NCI-H146 treated with DMSO at 0.1 percent for 48 hours (cell line): ENCODE measurements at regions not wholly inside any gene's neighbourhood (a gene's known extent, or its start where the extent isn't known, plus 50 kb on each side); places are given as distances from the start of the nearest gene placed in this dataset.
A peak's percentile ranks its signal among the peaks of the same experiment; 100 is the strongest.
"Not testable (repeated sequence)": the region's sequence is repeated elsewhere in the genome, so short reads cannot be mapped to it uniquely, and the experiment has no call there.

Source experiments
- DNase-seq: peaks from one replicate; lab custom pipeline; 2025; ENCODE audit not compliant: unreplicated experiment; lab: John Stamatoyannopoulos, UW

DNA sequence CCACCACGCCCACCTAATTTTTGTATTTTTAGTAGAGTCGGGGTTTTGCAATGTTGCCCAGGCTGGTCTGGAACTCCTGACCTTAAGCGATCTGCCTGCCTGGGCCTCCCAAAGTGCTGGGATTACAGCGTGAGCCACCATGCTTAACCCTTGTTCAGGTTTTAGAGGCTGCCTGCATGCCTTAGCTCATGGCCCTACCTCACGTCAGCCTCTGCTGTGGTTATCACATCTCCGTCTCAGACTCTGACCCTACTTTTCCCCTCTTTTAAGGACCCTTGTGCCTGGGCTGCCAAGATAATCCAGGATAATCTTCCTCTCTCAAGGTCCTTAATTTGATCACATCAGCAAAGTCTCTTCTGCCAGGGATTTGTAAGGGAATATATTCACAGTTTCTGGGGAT lies 98.2 kb upstream of the PMAIP1 start:
- no peak for DNase-seq

DNA sequence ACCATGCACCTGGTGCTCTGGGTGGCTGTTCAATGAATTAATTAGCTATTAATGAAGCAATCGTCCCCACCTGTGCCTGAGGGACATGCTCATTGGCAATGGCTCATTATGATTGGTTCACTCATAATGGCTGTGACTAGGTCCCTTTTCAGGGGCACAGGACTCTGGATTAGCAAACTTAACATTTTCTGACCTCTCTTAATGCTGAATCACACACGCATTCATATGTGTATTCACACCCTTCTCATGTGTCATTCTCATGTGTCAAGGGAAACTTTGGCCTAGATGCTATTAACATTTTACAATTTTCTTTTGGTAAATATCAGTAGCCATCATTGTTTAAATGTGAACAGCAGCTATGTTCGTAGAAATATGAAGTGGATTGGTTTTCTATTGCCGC lies 98.9 kb upstream of the PMAIP1 start:
- no peak for DNase-seq

DNA sequence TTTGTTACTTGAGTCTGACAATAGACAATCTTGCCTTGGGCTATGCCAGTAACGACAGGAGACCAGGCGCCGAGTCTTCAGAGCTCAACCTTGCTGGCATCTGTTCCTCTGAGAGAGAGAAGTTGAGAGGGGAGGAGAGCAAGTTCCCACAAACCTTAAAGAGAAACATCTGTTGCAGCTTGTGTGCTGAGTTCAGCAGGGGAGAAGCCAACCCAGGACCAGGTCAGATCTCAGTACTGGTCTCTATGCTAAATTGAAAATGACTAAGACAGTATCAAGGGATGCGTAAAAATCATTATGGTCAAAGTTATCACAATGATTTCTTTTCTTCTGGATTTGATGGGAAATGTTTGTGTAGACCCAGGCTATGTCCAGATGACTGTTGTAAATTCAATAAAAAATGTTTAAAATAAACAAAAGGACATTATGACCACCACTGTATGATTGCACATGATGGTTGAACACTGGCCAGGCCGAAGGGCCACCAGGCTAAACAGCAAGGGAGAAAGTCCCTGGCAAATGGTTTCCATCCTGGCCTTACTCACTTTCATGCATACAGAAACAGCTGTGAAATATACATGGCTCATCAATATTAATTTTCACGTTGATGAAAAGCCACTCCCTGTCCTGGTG lies 100.3 kb upstream of the PMAIP1 start:
- DNase-seq, result no peak

DNA sequence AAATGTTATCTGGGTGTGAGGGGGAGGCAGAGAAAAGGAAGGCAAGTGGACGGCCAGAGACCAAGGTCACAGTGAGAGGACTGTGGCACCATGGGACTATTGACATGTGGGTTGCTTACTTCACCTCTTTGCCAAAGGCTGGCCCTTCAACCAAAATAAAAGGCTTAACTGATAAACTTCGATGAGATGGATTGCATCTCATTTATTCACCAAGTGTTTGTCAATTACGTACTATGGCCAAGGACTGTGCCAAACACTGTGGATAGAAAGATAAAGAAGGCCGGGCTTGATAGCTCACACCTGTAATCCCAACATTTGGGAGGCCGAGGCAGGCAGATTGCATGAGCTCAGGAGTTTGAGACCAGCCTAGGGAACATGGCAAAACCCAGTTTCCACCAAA lies 98.7 kb upstream of the CCBE1 start:
- DNase-seq, result no peak

DNA sequence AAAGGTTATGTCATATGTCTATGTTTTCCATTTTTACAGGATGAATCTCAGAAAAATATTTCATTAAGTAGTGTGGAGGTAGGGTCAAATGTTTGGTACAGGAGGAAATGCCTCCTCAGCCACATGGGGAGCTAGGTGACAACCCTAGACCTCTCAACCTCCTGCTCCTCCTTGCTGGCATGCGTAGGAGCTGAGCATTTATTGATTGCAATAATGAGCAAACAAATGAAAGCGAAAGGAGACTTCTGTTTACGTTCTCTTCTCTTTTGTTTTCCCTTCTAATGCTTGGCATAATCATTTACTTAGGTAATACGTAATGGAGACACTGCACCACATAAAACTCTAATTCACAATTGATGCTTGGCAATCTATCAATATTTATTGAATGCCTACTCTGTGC lies 95.1 kb upstream of the CCBE1 start:
- DNase-seq, result no peak

DNA sequence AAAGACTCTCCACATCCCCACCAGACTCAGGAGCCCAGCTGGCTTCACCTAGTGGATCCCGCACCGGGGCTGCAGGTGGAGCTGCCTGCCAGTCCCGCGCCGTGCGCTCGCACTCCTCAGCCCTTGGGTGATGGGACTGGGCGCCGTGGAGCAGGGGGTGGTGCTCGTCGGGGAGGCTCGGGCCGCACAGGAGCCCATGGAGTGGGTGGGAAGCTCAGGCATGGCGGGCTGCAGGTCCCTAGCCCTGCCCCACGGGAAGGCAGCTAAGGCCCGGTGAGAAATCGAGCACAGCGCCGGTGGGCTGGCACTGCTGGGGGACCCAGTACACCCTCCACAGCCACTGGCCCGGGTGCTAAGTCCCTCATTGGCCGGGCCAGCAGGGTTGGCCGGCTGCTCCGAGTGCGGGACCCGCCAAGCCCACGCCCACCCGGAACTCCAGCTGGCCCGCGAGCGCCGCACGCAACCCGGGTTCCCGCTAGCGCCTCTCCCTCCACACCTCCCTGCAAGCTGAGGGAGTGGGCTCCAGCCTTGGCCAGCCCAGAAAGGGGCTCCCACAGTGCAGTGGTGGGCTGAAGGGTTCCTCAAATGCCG lies 93.2 kb upstream of the CCBE1 start:
- not testable (repeated sequence) for DNase-seq

DNA sequence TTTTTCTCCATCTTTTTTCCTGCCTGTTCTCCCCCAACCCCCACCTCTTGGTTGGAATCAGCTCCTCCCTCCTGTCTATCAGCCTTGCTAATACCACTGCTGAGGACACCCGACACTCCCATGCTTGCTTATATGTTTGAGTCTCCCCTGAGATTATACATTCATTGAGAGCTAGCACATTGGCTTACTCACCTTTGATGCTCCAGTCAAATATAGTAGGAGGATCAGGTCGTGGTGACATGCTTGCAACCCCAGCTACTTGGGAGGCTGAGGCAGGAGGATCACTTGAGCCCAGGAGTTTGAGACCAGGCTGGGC lies 91.5 kb upstream of the CCBE1 start:
- no peak for DNase-seq

DNA sequence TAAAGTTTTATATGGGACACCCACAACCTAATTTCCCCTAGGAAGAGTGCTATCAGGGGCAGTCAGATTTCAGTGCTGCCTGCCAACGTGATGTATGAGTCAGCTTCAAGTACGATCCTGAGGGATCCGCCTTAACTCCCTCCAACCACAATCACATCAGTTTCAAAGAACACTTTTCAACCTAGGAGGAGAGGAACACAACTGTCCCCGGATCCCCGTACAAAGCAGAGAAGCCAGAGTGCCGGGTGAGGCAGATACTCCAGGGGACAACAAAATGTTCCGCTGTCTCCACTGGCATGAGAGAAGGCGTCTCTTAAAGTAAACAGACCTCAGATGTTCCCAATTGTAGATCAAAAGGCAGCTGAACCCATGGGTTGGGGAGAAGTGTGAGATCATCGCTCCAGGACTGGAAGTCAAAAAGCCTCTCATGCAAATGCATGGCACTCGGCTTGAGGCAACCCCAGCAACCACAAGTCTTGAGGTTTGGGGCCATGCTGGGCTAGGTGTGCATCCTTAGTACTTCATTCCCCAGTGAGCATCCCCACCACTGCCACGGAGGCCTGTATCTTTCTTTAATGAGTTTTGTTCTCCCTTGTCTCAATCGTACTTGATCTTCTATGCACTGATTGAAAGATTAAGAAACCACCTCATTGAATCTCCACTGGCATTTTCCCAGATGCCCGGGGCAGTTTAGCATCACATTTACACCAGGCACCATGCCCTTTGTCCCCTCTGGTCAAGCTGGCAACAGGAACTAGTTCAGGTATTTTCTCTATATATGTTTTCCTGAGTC lies 91.0 kb upstream of the CCBE1 start:
- no peak for DNase-seq

DNA sequence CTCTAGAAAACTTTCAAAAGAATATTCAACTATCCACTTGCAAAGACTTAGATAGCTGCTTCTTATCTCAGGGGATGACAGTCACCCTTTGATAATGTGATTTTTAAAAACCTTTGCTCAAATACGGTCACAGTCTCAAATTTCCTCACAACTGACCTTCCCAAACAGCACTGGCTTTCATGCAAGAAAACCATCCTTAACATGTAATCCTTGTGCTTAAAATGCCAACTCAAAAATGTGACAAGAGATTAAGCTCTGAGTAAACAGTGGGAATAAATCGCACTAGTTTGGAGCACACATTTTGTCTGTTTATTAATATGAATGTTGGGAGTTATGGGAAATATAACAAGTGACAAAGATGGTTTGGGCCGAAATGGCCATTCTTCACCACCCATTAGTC lies 87.5 kb upstream of the CCBE1 start:
- DNase-seq, result no peak

DNA sequence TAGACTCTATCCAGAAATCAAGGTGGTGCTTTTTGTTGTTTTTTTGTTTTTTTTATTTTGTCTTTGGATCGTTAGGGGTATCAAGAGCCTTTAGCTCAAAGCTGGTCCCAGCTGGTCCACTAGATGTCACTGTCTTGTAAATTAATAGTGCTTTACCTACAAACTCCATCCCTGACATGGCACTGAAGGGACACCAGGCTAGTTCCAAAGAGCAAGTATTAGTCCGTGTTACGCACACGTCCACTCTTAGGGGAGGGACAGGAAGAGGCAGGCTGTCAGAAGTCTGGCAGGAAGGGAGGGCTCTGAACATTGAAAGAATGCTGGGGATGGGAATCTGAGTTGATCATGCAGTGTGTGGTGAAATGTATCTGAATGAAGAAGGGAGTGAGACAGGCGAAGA lies 85.9 kb upstream of the CCBE1 start:
- peak; percentile 64 for DNase-seq

DNA sequence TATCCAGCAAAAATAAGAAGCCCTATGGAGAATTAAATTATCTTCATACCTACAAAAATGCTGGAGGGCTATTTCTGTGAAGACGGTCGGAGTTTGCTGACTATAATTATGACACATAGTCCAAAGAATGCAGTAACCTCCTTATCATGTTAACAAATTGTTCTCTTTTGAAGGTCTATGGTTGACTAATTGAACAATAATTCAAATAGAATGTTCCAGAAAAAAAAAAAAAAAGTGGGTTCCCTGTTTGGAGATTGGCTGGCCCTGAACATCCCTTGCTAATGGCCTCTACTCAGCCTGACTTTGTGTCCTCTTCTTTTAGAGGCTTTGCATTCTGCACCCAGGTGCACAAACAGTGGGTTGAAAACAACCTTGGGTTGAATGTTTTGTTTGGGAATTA lies 82.8 kb upstream of the CCBE1 start:
- no peak for DNase-seq

DNA sequence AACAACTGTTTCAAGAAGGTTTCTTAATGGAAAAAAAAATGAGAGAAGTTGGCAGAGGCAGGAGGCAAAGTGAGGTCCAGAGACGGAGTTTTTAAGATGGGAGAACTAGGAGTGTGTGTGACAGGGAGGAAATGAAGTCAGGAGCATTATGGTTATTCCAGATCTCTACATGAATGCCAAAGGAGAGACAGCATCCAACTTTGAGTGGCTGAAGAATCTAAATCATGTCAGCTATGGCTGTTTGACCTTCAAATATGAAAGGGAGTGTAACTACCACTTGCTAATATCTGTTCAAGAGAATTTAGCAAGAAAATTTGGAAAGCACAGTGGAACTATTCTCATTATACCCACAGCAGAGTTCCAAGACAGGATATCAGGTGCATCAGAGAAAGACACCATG lies 81.2 kb upstream of the CCBE1 start:
- no peak for DNase-seq

DNA sequence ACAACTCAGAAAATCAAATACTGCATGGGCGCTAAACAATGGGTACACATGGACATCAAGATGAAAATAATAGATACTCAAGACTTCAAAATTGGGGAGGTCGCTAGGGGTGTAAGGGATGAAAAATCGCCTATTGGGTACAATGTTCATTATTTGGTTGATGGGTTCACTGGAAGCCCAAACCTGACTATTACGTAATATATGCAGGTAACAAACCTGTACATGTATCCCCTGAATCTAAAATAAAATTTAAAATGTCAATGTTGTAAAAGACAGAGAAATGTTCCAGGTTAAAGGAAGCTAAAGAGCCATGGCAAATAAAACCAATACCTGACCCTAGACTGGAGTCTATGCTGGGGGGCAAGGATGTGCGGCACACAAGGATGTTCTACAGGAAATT lies 80.4 kb upstream of the CCBE1 start:
- DNase-seq, result no peak

DNA sequence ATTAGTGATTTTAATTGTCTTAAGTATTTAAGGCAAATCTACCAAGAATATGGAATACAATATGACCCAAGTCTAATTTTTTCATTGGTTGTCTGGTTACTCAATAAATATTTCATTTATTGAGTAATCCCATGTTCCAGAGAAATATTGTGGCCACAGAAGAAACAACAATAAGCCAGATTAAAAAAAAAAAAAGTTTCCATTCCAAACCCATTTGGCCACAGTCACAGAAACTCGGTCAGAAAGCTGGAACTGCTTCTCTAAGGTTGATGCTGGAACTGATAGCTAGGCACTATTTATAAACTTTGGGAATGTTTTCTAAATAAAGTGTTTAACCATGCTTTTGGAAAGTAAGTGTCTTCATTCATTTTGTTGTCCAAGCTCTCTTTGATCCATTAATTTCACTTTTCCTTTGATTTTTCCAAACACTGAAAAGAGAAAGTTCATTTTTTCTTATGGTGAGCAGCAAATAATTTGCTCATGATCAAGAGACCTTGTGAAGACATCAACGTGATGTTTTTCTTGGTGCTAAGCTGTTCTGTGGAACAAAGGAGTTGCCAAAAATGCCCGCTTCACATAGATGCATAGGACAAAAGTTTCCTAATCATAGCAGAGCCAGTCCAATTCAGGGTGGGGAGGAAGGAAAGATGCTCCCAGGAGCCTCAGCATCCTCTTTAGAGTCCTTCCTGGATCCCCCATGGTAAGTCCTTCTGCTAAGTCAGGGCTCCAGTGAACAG lies 72.1 kb upstream of the CCBE1 start:
- no peak for DNase-seq

DNA sequence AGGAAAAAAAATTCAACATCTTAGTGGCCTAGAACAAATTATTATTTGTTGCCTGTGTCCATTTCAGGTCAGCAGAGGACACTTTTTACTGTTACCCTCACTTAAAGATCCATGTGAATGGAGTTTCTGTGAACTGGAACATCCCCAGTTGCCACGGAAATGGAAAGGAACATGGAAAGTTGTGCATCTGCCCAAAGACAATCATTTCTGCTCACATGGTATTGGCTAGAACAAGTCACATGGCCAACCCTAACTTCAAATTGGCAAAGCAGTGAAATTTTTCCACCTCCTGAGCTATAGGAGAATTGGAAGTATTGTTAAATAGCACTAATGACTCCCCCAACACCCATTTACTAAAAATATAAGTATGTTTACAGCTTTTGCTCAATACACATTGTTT lies 71.2 kb upstream of the CCBE1 start:
- DNase-seq, result no peak

DNA sequence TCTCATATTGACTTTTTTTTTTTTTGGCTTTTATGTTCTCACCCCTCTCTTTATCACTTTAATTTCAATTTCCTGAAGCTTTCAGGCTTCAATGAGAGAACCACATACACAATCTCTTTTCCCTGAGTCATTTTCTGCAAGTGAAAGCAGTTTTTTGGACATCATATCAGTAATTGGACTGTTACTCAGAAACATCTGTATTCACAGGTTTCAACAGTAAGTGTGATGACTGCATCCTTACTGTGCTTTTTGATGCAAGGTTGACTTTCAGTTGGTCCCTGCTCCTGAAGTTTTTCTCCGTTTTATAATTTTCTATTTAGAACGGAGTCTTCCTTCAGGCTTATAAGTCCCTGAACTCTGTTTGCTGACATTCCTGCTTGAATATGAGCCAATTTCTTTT lies 70.5 kb upstream of the CCBE1 start:
- DNase-seq, result no peak

DNA sequence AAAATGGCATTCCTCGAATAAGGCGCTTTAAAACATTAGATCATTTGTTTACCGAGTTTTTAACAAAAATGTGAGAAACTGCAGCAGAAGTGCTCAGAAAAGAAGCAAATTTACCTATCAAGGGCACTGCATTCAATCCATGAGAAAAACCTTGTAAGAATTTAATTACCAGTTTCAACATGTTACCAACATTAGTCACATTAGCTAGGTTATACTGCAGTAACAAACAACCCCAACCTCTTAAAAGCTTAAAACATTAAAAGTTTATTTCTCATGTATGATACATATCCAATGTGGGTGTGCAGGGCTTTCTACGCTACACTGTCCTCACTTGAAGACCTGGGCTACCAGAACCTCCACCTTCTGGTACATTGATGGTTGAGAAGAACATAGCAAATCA lies 68.1 kb upstream of the CCBE1 start:
- DNase-seq, result no peak

DNA sequence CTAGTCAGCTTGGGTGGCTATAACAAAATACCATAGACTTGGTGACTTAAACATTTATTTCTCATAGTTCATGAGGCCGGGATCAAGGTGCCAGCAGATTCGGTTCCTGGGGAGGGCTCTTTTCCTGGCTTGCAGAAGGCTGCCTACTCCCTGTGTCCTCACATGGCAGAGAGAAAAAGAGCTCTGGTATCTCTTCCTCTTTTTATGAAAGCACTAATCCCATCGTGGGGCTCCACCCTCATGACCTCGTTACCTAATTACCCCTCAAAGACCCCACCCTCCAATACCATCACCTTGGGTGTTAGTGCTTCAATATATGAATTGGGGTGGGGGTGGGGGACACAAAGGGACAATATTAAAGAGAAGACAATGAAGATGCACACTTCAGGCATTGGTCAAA lies 67.1 kb upstream of the CCBE1 start:
- DNase-seq, result no peak

DNA sequence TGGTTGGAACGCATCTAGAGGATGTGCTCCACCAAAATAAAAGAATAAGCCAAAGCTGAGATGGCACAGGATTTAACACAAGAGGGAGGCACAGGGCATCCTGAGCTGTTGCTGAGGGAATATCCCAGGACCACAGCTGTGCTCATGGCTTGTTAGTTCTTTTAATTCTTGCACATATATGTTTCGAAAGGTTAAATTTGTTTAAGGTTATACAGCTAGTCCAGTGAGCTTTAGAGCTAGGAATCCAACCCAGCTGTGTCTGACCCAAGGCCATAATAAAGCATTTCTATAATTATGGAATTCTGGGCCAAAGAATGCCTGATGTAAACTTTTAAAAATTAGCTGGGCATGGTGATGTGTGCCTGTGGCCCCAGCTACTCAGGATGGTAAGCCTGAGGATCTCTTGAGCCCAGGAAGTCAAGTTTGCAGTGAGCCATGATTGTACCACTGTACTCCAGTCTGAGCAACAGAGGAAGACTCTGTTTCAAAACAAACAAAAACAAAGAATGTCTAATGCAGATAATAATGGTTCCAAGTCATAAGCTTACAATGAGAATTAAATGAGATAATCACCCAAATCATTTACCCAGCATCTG lies 66.4 kb upstream of the CCBE1 start:
- DNase-seq, result no peak

DNA sequence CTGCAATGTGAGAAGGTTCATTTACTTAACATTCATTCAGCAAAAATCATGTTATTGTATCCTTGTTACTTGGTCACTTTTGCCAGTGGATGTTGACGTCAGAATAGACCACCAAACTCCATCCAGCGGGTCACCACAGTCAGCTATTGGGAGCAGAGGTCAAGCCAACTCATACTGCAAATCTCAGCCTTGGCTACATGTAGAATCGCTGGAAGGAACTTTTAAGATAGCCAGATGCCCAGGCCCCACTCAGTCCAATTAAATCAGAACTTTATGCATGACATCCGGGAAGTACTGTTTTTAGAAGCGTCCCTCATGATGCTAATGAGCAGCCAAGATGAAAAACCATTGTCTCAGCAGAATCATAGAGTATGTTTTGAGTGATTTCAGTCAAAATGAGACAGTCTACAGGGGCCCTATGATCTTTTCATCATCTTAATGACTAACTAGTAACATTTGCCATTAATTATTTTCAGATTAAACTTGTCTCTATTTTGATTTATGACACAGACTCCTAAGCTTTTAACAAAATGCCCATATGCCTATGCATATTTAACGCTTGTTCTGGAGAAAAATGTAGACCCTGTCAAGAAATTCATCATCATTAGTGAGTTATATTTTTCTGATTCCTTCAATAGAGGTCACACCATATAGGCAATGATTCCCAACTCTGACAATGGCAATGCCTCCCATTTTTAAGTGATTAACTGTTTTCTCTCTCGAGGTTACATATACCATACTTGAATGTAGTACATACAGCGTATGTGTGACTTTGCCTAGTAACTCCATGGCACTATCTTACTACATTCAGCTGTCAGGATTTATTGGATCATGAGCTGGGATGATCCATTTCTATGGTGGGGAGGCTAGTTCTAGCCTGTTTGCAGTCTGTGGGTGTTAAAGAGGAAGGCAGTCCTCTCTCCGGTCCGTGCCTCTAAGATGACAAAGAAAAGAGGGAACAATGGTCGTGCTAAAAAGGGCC lies 63.7 kb upstream of the CCBE1 start:
- DNase-seq, result no peak

DNA sequence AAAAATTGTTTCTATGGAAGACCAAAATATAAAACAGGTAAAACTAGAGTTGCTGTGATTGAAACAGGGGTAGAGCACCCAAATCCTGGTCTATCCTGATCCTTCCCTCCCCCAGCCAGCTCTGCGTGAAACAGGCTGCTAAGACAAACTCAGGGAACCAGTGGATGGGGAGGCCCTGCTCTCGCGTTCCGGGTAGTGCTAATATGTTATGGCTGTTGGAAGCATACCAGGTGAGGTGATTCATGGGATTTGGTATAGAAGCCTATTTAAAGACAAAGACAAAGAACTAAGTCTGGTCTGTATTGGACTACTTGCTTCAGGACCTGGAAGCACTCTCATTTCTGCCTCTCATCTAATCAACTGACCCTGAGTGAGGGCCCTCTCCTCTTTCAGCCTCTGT lies 63.0 kb upstream of the CCBE1 start:
- no peak for DNase-seq
